ENCODE measurements at regions not wholly inside any gene's neighbourhood (a gene's known extent, or its start where the extent isn't known, plus 50 kb on each side); places are given as distances from the start of the nearest gene placed in this dataset.

- DNase-seq, result no peak
These were observed 314.4 kb upstream of the IRX4 start for GRCh38 chr5:2196989-2197619.

DNA sequence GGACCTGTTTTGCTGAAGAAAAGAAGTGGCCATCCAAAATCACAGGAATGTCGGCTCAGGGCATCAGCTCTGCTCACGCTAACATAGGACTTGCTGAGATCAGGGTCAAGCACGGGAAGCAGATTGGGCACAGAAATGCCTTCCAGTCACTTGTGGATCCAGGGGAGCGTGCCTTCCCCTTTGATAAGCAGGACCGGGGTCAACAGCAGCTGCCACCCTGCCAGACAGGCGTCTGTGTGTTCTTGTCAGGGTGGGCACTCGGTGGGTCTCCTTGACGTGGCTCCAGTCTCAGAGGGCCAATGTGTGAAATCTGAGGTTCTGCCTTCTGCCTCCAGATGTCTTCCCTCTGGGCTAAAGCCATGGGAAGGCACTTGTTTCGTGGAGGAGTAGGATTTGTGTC lies 313.7 kb upstream of the IRX4 start:
- no peak for DNase-seq

- no peak for DNase-seq
These were observed 312.2 kb upstream of the IRX4 start for GRCh38 chr5:2194949-2195348.

DNA sequence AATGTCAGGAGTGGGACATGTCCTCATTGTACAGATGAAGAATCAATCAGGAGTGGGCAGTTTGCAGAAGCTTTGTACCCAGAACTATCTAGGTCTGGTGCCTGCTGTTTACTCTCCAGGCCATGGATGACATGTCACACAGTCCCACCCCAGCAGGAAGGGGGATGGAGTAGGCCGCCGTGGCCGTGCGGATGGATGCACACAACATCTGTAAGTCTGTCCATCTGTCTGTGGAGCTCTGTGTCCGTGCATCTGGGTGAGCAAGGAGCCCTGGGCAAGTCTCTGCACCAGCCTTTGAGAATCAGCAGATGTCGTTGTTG lies 311.5 kb upstream of the IRX4 start:
- DNase-seq, result no peak

DNA sequence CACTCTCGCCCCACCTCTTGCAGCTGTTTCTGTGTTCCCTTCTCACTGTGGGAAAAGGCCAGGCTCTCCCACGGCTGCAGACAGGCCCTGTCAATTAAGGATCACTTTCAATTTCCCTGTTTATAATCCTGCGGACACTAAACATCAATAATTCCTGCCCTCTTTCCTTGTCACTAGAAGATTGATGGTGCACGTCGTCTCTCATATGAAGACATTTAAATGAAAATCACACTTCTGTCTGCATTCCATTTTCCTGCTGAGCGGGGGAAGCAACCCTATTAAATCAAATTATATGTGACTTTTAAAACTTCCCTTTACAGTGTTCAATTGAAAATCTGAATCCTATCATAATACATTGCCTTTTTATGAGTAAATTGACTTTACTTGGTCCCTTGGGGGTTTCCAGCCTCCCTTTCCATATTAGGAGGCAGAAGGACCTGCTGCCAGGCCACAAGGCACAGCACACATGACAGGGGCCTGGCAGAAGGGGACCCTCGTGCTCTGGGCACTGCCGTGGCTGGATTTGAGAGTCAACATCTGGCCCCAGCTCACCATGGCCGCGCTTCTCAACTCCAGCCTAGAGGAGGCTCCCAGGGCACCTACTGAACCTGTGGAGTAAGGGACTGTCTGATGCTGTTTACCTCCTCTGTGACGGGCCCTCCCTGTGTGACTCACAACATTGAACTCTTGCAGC lies 311.0 kb upstream of the IRX4 start:
- DNase-seq, result no peak

DNA sequence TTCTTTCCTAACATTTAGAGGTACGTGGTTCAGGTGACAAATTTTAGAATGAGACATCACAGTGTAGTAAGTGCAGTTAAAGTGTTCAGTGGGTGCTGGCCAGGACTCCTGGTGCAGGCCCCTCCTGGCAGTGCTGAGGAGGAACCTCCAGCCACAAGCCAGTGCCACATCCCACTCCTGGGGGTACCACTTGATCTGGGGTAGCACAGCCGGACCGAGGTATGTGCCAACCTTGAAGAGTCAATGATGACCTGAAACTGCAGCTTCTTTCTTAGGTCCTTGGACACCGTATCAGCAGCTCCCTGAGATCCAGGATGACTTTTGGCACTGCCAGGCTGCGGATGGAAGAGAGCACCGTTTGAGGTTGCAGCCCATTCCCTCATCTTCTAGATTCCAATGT lies 310.4 kb upstream of the IRX4 start:
- no peak for DNase-seq

- DNase-seq, result no peak
These were observed 309.8 kb upstream of the IRX4 start for GRCh38 chr5:2192496-2192895.

DNA sequence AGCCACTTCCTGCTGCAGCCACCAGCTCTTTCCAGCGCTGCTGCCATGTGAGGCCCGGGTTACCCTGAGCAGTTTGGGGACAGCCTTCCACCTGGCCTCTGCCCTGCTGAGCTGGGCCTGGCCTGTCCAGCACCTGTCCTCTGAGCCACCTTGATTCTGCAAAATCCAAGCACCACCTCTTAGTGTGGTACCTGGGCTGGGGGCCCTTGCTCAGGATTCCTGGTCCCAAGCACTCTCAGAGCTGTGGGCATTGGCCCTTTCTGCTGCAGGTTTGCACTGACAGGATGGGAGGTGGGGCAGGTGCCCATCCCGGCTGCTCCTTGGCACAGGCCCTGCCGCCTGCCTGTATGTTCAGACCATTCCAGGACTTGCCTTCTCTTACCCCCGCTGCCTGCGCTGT lies 309.2 kb upstream of the IRX4 start:
- DNase-seq, result no peak

DNA sequence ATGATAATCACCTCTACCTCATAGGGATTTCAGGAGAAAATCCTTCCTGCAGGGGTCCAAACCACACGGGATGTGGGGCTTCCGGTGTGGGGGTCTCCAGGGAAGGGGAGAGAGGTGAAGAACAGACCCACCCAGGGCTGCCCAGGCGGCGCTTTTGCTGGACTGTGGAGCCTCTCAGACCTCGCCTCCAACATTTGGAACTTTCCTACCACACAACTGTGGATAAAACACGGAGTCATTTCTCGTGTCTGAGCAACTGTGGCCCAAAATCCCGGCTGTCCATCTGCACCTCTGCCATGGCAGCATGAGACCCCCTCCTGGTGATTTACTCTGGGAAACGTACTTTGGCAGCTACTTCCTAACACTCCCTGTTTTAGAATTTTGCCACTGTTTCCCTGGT lies 307.8 kb upstream of the IRX4 start:
- no peak for DNase-seq

DNA sequence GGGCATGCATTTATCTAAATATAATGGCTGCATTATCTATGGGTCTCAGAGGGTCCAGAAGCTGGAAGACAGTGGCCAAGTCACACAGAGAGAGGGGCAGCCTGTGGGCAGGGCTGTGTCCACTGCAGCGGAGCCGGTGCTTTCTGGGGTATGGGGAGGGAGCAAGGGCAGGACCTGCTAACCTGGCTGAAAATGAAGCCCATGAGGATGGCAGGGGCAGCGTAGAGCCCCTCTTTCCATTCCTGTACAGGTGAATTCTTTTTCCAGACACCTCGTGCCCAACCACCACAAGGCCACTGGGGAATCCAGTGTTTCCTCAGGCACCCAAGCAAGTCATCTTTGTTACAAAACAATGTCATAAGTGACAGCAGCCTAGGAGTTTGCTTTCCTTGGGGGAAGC lies 305.9 kb upstream of the IRX4 start:
- DNase-seq, result no peak

GRCh38 chr5:2188137-2188536 lies 305.4 kb upstream of the IRX4 start:
- no peak for DNase-seq

GRCh38 chr5:2187687-2188086 lies 305.0 kb upstream of the IRX4 start:
- DNase-seq, result no peak

GRCh38 chr5:2187156-2187555 lies 304.4 kb upstream of the IRX4 start:
- DNase-seq, result no peak

- DNase-seq, result no peak
These were observed 303.8 kb upstream of the IRX4 start for GRCh38 chr5:2186472-2187015.

GRCh38 chr5:2185646-2186471 lies 303.1 kb upstream of the IRX4 start:
- no peak for DNase-seq

- DNase-seq, result no peak
These were observed 302.1 kb upstream of the IRX4 start for GRCh38 chr5:2184563-2185540.

DNA sequence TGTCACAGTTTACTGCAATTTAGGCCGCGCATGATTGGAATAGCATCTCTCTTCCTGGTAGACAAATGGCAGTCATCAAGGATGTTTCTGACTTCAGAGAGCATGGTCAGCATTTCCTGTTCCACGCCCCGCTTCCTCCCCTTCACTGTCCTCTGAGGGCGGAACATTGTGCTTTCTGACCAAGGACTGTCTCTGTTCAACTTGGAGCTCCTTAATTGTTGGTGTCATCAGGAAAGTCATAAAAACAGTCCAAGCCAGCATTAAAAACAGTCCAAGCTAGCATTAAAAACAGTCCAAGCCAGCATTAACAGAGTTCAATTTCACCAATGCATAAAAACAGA lies 301.3 kb upstream of the IRX4 start:
- no peak for DNase-seq

DNA sequence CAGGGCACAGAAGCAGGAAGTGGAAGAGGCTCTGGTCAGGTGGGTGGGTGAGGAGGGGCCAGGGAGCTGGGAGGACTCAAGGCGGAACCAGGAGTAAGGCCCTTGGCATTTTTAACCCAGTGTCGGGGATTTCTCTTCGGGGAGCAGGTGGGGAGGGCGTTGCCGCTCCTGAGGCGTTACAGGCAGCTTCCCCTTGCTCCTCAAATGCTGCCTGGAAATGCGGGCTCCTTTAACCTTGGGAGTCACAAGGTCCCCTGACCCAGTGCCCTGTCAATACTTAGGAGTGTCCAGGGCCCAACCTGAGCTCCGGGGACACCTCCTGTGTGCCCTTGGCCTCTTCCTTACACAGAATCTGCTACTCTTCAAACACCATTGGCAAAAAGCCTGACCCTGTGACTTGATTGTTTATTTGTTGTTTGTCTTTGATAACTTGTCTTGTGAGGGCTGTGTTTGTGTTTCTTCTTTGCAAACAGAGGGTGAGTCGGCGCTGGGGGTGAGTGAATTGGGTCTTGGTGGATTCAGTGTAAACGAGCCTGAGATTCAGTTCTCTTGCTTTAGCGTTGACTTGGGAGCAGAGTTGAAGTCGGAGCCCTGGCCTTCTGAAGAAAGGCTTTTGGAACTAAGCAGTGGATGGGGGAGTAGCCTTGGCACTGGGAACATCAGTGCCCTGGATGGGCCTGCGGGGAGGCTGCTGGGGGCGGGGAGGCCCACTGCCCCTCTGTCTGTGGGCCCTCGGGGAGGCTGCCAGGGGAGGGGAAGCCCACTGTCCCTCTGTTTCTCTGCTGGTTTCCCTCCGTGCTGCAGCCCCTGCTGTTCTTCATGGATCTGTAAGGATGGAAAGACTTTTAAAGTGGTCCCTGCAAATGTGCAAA lies 300.7 kb upstream of the IRX4 start:
- DNase-seq, result no peak

DNA sequence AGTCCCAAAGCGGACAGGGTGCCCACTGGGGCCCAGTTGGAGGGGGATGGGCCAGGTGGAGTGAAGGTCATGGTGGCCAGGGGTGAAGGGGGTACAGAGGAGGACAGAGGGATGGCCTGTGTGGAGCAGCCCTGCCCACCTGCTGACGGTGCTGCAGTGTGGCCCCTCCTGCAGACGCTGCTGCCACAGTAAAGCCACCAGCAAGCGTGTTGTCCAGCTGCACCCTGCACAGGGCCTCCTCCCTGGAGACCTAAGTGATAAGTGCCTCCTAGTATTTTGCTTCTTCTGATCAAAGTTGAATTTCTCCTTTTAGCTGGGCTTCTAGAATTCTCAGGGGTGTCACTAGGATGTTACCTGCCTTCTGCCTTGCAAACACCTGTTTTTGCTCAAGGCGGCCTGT lies 299.3 kb upstream of the IRX4 start:
- DNase-seq, result no peak

GRCh38 chr5:2181557-2181956 lies 298.8 kb upstream of the IRX4 start:
- DNase-seq, result no peak

GRCh38 chr5:2181149-2181548 lies 298.4 kb upstream of the IRX4 start:
- no peak for DNase-seq

DNA sequence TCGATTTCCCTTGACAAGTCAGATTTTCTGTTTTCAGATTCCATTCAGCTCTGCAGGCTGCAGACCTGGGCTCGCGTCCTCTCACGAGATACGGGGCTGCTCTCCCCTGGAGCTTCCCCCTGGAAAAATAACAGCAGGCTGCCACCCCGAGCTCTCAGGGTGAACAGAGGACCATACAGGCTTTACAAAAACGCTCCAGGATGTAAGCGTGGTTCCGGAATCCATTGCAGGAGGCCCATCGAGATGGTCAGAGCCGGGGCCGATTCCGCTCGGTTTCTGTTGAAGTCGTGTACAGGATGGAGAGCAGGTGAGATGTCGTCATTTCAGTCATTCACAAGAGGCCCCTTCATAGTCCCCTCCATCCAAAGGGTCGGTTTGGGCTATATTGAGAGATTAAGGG lies 297.7 kb upstream of the IRX4 start:
- DNase-seq, result no peak
